ENCODE measurements at regions not wholly inside any gene's neighbourhood (a gene's known extent, or its start where the extent isn't known, plus 50 kb on each side); places are given as distances from the start of the nearest gene placed in this dataset.
A peak's percentile ranks its signal among the peaks of the same experiment; 100 is the strongest.

DNA sequence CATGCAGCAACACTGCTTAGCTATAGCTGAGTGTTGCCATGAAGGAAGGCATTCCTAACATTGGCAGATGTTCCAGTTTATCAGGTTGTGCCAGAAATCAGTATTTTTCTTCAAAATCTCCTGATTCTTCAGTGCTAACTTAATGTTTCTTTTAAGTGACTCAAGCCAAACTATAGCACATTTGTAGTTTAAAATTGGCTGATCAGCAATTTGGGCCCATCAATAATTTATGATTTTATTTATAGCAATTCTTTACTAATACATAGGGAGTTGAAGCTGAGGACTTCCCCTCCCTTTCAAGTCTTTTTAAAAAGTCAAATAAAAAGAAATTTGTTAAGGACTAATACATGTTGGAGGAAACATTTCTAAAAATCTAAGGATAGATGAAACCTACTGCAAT lies 383.8 kb upstream of the KHDRBS2 start:
- no peak for DNase-seq

DNA sequence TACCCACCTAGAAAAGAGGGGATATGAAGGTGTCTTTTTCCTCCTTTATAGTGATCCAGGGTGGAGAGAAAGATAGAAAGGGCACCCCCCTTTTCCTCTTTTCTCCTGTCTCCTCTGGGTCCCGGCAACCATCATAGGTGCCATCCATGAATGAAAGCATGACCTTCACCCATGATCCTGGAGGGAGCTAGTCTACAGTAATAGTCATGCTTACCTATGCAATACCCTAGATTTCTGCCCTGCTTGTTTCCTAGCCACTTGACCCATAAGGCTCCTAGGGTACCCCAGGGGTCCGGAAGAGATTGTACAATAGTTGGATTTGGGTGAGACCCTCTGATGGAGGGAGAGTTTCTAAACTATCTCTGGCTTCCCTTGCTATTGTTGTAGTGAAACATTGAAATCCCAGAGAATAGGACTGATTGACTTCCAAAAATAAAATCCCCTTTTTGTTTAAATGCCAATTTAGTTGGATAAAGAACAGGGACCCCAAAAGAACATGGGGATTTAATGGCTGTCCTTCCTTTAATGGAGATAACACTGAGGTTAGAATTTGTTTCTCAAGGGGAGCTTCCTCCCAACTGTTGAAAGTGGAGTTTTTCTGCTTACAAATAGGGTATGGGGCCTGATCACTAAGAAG lies 366.8 kb upstream of the KHDRBS2 start:
- peak; percentile 2 for DNase-seq

- no peak for DNase-seq
Observed at GRCh38 chr6:62645274-62645673, 359.2 kb upstream of the KHDRBS2 start.

GRCh38 chr6:62640749-62641148 lies 354.7 kb upstream of the KHDRBS2 start:
- DNase-seq = no peak

DNA sequence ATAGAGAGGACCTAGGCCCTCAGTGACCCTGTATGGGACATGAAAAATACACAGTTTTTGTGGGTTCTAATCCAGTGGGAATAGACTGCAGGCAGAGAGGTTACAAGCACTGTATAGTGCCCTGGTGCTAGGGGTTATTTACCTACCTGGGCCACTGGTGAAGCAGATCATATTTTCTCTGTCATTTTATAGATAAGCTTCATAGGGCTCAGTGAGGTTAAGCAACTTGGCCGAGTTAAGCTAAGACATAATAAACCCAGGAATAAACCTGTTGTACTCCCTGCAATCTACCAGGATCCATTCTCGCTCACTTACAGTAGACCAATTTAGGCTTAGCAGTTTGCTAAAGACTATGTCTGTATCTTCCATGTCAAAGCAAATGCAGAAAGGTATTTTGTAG lies 340.6 kb upstream of the KHDRBS2 start:
- DNase-seq = no peak

DNA sequence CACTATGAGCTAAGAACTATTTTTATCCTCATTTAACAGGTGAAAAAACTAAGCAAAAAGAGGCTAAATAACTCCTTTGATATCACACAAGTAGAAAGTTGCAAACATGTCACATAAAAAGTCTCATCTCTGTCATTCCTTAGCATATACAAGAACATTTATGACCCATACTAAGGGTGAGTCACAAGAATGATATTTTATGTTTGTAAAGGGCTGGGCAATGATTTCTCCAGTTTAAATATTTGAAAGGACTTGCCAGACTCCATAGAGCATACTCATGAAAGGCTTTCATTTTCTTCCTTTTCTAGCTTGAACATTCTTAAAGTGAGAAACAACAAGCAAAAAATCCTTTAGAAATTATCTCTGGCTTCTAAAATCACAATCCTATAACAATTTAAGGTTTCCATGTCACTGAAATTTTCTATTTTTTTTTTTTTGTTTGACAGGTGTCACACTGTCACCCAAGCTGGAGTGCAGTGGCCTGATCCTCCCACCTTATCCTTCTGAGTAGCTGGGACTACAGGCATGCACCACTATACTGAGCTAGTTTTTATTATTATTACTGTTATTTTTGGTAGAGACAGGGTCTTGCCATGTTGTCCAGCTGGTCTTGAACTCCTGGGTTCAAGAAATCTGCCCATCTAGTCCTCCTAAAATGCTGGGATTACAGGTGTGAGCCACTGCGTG lies 338.0 kb upstream of the KHDRBS2 start:
- no peak for DNase-seq

- DNase-seq = no peak
Observed at GRCh38 chr6:62615366-62616015, 329.5 kb upstream of the KHDRBS2 start.

GRCh38 chr6:62614442-62614841 lies 328.4 kb upstream of the KHDRBS2 start:
- no peak for DNase-seq

- no peak for DNase-seq
Observed at GRCh38 chr6:62613928-62614327, 327.9 kb upstream of the KHDRBS2 start.

DNA sequence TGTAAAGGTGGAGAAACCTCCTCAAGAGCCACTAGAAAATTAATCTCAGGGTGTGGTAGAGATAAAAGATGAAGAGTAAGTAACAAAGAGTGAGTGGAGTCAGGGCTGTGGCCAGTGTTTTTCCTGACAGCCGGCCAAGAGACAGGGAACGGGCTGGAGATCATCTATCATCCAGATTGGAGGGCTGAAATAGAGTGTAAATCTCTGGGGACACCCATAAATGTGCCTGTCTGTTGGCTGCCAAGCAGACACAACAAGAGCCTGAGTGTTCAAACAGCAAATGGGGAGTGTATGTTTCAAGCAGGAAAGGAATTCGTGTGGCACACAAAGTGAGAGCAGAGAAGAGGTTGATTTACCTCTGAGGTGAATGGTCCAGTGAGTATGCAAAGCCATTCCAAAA lies 326.4 kb upstream of the KHDRBS2 start:
- no peak for DNase-seq

GRCh38 chr6:62570372-62570771 lies 284.3 kb upstream of the KHDRBS2 start:
- DNase-seq = no peak

GRCh38 chr6:62541502-62541901 lies 255.5 kb upstream of the KHDRBS2 start:
- no peak for DNase-seq

GRCh38 chr6:62530985-62531384 lies 245.0 kb upstream of the KHDRBS2 start:
- DNase-seq = no peak

- no peak for DNase-seq
Observed at GRCh38 chr6:62528894-62529526, 243.0 kb upstream of the KHDRBS2 start.

- no peak for DNase-seq
Observed at GRCh38 chr6:62523630-62524029, 237.6 kb upstream of the KHDRBS2 start.

DNA sequence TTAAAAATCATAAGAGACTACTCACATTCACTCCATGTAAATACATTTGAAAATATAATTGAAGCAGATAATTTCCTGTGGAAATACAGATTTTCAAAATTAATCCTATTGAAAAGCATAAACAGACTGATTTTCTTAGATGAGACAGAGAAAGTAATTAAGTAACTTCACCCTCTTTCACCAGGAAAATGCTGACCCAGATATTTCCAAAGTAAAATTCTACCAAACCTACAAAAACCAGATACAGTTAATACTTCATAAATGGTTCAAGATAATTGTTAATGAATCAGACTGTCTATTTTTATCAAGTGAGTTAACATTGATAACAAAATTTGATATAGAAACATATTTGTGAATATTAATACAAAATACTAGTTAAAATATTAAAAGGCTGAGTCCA lies 233.5 kb upstream of the KHDRBS2 start:
- no peak for DNase-seq

DNA sequence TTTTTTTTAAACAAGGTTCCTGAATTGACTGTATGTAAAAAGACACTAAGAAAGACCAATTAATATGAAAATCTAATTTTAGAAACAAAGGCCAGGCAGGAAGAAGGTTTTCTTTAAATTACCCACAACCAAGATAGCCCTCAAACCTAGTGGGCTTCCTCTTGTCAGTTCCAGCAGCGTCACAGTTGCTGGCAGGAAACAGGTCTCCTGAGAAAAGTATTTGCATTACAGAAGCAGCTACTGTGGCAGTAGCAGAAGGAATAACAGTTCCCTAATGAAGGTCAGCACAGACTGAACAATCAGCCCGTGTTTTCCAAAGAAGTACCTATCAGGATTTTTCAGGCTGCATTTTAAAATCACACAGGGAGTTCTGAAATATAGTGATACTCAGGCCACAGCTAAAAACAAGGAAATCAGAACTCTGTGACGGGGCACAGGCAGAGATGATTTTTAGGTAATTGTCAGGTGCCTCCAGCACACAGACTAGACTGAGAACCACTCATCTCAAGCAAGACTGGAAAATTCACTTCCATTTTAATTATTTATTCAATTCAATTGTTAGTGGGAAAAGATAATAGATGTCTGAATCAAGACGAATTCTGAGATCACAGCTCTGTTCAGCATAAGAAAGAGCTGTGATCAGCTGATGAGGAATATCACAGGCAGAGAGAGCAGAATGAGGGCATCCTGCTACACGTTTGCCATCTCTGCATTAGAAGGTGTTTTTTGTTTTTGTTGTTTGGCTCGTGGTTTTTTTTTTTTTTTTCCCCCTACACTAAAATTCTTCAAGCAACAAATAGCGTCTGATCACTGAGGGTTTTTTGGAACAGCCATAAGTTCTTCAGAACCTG lies 230.5 kb upstream of the KHDRBS2 start:
- DNase-seq = no peak

- no peak for DNase-seq
Observed at GRCh38 chr6:62492192-62492822, 206.3 kb upstream of the KHDRBS2 start.

- no peak for DNase-seq
Observed at GRCh38 chr6:62480544-62480943, 194.5 kb upstream of the KHDRBS2 start.

DNA sequence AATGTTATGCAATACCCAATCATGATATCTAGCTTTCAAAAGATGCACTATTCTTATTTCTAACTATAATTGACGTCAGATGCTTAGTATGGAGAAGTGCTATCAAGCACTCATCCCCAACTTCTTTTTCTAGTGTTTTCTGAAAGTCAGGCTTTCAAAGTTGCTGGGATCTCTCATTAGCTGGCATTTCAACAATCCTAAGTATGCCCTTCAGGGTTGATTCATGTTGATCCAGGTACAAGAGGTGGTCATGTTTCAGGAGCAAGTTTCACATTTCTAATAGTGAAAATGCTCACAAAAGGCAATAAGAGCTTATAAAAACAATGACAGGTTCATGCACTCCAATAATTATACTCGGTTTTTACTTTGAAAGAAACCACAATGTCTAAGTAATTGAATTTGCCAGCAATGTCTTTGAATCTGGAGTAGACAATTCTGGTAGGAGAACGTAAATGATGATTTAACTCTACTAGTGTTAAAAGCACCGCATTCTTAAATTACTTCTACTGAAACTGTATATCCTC lies 193.7 kb upstream of the KHDRBS2 start:
- DNase-seq = no peak

- DNase-seq = no peak
Observed at GRCh38 chr6:62474793-62475192, 188.8 kb upstream of the KHDRBS2 start.

GRCh38 chr6:62466607-62467006 lies 180.6 kb upstream of the KHDRBS2 start:
- DNase-seq = no peak

All from fibroblast of skin of right quadriceps (primary cell).